ENCODE measurements at regions not wholly inside any gene's neighbourhood (a gene's known extent, or its start where the extent isn't known, plus 50 kb on each side); places are given as distances from the start of the nearest gene placed in this dataset.

GRCh38 chr11:86157797-86158378, 86.7 kb upstream of the EED start:
- TF ChIP-seq, protein P1, sequence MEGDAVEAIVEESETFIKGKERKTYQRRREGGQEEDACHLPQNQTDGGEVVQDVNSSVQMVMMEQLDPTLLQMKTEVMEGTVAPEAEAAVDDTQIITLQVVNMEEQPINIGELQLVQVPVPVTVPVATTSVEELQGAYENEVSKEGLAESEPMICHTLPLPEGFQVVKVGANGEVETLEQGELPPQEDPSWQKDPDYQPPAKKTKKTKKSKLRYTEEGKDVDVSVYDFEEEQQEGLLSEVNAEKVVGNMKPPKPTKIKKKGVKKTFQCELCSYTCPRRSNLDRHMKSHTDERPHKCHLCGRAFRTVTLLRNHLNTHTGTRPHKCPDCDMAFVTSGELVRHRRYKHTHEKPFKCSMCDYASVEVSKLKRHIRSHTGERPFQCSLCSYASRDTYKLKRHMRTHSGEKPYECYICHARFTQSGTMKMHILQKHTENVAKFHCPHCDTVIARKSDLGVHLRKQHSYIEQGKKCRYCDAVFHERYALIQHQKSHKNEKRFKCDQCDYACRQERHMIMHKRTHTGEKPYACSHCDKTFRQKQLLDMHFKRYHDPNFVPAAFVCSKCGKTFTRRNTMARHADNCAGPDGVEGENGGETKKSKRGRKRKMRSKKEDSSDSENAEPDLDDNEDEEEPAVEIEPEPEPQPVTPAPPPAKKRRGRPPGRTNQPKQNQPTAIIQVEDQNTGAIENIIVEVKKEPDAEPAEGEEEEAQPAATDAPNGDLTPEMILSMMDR (IDR thresholded peaks at IDR 0.05): no peak
- no peak for TF ChIP-seq POLR2A (IDR thresholded peaks at IDR 0.05)

Measured in ovary (tissue), 3 donors.